Panc1 (cell line): ENCODE measurements at regions not wholly inside any gene's neighbourhood (a gene's known extent, or its start where the extent isn't known, plus 50 kb on each side); places are given as distances from the start of the nearest gene placed in this dataset.

ENCODE experiments used
- CTCF ChIP-seq: fragments of 450-650 bp; IDR thresholded peaks from 2 replicates; pipeline ENCODE4 v1.5.1; 2017; ENCODE audit warnings: mild to moderate bottlenecking
- POLR2AphosphoS5 ChIP-seq: IDR thresholded peaks from 2 replicates; pipeline ENCODE4 v1.6.1; 2012; ENCODE audit warnings: mild to moderate bottlenecking, low read depth, low read length, moderate library complexity
- REST ChIP-seq, 2 experiments: IDR thresholded peaks; 2 replicates each; pipeline ENCODE4 v1.6.1; 2011 to 2012; ENCODE audit warnings: low read depth in 2 of 2, control low read depth in 1 of 2, low read length in 1 of 2, mild to moderate bottlenecking in 1 of 2, moderate library complexity in 1 of 2; ENCODE audit not compliant: insufficient read depth in 1 of 2
- SIN3A ChIP-seq: IDR thresholded peaks from 2 replicates; pipeline ENCODE4 v1.6.1; 2012; ENCODE audit warnings: low read depth, mild to moderate bottlenecking, low read length, moderate library complexity, borderline replicate concordance; ENCODE audit not compliant: insufficient read depth

GRCh38 chr5:72588640-72589039, 81.4 kb upstream of the ZNF366 start:
- TF ChIP-seq POLR2AphosphoS5: no peak
- no peak for TF ChIP-seq CTCF
- TF ChIP-seq REST (IDR thresholded peaks at IDR 0.05; ENCODE audit: insufficient read depth in 1 of 2, low read depth in 2 of 2, low read length in 1 of 2): no peak
- TF ChIP-seq SIN3A: no peak
